Central memory CD4-positive, alpha-beta T cell (primary cell): ENCODE measurements at regions not wholly inside any gene's neighbourhood (a gene's known extent, or its start where the extent isn't known, plus 50 kb on each side); places are given as distances from the start of the nearest gene placed in this dataset.

ENCODE experiments used
- DNase-seq: peaks from one replicate; pipeline ENCODE4 v3.0.0; 2022

DNA sequence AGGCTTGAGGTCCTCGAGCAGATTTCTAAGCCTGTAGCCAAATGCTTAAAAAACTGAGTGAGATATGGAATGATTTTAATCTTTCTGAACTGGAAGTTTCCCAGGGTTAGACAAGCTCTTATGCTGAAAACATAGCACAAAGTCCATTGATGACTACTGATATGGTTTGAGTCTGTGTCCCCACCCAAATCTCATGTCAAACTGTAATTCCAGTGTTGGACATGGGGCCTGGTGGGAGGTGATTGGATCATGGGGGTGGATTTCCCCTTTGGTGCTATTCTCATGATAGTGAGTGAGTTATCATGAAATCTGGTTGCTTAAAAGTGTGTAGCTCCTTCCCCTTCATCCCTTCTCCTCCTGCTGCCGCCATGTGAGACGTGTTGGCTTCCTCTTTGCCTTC is 454.9 kb downstream of the SPRY1 start:
- no peak for DNase-seq

DNA sequence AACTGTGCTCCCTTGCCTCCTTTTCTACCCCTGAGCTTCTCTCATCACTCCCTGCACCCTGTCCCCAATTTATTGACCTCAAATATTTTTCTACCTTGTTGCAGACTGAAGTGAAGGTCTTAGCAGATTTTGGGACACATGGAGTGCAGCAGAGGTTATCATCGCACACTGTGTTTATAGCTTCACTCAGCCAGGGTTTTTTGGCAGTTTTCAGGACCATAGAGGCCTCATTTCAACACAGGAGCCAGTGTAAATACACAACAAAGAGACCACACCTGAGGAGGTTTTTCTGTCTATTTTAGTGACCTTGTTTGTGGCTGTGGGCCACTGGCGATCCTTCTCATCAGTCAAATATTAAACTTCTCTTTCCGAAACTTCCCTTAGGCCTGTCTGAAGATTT is 457.1 kb downstream of the SPRY1 start:
- DNase-seq: no peak

DNA sequence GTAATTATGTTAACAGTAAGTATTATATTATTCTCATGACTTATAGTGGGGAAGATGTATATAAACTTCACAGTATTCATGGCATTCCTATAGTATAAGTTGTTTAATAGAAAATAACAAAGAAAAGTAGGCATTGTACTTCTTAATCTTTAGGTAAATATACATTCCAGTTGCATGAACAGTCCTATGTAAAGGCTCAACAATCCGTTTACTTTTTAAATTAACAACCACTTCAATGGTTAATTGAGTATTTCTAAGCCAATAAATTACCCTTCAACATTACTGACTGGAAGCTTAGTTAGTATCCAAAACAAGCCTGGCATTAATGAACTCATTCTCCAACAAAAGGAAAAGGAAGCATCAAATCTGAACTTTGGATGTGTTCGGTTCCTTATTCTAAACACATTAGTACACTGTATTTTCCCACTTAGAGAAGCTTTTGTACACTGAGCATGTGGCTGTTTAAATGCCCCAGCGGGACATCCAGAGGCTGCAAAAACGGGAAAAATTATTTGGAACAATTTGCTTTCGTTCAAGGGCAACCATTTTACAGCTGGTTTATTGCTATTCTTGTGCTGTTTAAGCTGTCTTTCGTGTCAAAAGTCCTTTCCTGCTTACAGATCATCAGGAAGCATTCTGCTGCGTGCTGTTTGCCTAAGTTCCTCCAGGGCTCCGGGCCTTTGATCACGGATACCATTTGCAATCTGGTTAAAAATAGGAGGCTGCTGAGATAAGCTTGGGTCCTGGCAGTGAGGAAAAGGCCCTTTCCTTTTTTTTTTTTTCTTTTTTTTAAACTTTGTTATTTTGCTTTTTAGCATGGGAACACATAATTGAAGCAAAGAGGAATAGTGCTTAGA is 460.3 kb downstream of the SPRY1 start:
- DNase-seq: no peak

DNA sequence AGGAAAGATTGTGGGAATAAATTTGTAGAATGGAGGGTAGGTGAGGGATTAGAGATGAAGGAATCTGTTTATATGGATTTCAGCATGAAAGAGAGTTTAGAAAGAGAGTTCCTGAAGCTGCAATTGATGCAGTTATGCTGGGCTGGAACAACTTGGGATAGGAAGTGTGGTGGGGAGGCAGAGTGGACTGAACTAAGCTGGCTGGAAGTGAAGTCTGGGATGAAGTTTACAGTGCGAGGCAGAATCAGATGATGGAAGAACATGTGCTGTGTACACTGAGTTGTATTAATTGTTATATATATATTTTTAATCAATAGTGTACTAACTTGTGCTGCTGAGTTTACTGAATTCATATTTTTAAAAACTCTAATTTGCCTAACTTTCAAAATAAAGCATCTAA is 461.9 kb downstream of the SPRY1 start:
- DNase-seq: no peak

DNA sequence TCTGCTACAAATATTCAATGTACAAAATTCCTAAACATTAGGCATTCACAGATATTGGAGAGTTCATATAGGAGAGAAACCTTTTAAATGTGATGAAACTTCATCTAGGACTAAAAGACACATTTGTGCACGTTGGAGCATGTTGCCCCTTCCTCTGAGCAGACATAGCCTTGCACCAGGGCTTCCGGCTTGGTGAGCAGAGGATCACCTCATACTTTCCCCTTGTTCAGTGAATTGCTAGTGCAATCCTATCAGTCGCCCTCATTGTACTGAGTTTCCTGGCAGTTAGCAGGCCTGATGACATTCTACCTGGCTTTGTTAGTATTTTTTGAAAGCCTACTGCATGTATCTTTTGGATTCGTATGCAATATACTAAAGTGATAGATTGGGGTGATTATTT is 466.2 kb downstream of the SPRY1 start:
- no peak for DNase-seq

DNA sequence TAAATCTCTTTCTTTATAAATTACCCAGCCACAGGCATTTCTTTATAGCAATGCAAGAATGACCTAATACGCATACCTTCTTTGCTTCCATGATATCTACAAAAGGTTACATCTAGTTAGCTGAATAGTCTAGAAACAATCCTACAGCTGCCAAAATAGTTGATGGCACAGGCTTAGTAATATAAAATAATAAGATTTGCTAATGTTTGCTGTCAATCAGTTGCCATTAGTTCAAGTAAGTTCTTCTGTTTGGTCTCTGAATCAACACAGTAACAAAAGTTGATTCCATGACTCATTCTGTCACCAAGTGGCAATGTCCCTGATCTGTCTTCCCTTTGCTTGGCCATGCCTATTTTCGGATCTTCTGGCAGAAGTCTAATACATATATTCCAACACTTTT is 470.2 kb downstream of the SPRY1 start:
- no peak for DNase-seq

DNA sequence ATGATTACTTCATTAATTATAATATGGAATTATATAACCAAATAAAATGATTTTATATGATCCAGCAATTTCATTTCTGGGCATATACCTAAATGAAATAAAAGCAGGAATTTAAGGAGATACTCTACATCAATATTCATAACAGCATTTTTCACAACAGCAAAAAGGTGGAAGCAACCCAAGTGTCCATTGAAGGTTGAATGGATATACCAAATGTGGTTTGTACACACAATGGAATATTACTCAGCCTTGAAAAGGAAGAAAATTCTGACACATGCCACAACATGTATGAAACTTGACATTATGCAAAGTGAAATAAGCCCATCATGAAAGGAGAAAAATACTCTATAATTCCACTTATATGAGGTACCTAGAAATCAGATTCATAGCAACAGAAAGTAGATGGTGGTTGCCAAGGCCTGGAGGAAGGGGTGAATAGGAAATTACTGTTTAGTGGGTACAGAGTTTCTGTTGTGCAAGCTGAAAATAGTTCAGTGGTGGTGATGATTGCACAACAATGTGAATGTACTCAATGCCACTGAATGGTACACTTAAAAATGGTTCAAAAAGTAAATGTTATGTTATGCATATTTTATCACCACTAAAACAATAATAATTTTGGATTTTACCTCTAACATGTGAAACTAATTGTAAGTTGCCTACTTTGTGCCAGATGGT is 471.5 kb downstream of the SPRY1 start:
- no peak for DNase-seq

DNA sequence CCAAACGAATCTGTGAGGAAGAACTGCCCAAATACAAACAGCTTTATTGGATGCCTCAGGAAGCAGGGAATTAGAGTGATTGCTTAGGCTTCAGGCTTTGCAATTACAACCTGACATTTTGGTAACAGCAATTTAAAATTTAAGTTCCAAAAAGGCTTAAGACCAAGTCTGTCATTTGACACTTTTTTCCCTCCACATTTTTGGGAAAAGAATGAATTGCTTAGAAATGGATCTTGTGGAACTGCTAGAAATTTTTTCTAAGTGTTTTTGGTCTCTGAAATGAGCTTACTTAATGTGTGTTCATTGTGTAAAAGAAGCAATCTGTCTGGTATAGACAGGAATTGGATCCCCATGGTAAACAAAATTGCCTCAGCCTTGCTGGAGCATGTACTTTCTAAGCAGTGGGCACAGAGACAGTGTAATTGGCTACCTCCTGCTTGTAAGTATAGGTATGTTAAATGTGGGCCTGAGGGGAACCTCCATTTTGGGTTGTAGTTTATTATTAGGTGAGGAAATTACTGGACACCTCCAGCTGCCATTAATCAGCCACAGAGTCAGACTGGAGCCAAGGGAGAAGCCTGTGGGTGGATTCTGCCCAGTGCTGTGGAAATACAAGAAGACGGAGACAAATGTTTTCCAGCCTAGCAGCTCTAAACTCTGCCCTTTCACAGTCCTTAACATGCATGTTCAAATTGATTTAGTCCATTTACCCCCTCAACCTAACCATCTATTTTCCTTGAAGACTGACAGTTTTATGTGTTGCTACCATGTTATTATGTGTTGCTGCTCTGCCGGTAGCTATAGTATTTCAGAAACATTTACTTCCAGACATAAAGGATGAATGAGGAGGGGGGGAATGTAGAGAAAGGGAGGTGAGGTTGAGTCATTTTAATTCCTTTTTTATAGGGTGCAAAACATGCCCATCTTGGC is 473.0 kb downstream of the SPRY1 start:
- DNase-seq: no peak

DNA sequence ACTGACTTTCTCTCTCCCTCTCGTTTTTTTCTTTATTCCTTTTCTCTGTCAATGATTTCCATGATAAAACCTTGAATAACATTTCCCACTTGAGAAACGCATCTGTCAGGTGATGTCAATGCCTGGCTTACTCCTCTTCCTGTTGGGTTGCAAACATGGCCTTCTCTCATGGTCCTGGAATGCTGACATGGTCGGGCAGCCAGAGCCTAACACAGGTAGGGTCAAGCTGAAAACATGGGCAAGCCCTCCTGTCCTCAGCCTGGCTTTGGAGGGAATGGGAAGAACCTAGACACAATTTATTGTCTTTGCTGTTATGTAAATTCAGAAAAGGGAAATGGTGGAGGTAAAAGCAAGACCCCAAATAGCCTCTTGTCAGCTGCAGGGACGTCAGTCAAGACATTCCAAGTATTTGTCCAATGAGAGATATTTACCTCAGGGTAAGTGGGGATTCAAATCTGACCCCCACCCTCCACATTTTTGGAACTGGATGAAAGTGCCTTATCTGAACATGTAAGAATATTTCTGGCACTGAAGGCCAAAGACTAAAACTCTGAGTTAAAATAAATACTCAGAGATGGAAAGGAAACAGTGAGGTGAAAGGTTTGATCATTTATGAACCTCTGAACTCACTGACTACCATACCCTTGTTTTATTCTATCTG is 473.8 kb downstream of the SPRY1 start:
- DNase-seq: no peak

DNA sequence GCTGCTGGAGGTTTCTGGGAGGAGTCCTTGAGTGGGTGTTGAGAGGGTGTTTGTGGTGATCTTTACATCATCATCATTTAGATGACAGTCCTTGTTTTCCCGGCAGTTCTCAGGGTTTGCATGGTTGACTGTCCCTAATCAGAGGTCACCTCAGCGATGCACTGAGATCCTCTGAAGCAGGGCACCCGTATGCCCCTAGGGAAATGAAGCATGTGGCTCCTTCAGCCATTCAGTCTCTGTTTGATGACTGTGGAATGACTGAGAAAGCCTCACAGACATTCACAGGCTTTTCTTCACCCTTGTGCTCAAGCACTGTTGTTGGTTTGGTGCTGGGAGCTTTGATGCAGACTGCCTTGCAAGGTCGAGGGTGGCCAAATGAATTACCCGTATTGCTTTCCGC is 474.7 kb downstream of the SPRY1 start:
- no peak for DNase-seq

DNA sequence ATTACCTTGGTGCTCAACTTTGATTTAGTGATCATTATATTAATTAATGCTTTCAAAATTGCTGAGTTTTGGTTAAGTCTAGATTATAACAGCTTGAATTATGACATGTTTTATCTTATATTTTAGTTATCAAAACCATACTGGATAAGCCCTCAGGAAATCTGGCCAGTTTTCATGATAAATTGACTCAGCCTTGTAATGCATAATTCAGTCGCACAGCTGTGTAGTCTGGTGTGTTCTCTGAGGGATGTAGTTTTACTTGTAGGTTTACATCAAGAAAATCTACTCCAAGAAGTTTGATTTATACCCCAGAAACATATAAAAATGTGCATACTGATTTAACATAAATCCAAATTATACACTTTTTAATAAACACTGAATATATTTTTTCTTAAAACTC is 477.5 kb downstream of the SPRY1 start:
- no peak for DNase-seq

DNA sequence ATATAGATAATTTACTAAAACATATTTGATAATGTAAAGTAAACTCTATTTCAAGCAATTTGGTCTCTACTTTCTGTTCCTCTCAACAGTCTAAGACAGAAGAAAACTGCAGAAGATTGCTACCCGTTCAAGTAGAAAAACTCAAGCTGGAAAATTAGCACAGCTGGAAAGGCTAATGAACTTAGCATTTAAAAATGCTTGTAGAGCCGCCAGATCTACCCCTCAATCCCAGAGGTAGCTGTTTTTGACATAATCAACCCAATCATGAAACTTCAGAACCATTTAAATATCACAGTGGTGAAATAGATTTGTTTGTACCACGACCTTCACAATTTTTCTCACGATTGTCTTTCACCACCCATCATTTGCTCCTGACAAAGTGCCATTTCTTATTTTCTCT is 479.5 kb downstream of the SPRY1 start:
- no peak for DNase-seq

DNA sequence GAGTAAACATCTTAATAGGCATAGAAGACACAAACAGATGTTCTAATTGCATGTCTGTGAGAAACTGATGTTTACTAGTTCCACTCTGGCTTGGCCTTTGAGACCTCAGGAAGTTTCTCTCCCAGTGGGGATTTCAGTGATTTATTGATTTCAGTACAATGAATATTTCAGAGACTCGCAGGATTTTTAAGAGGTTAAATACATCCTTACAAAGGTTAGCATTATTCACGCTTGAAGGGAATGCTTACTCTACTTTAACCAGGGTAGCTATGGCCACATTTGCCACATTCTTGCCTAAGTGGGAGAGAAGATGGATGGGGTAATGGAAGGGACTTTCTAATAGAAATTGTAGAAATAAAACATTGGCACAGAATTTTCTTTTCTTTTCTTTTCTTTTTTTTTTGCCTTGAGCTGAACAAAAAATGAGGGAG is 480.1 kb downstream of the SPRY1 start:
- no peak for DNase-seq

DNA sequence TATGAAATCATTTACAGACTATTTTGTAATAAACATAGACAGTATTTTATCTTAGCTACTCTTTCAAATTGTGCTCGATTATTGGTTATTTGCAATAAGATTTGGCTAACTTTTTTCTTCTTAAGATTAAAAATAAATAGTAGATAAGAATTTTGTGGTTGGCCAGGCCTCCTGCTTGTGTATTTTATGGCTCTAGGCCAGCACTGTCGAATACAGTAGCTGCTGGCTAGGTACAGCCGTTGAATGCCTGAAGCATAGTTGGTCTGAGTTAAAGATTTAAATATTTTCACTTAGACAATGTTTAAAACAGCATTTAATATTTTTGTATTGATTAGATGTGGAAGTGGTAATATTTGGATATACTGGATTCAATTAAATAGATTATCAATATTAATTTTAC is 481.0 kb downstream of the SPRY1 start:
- DNase-seq: no peak

DNA sequence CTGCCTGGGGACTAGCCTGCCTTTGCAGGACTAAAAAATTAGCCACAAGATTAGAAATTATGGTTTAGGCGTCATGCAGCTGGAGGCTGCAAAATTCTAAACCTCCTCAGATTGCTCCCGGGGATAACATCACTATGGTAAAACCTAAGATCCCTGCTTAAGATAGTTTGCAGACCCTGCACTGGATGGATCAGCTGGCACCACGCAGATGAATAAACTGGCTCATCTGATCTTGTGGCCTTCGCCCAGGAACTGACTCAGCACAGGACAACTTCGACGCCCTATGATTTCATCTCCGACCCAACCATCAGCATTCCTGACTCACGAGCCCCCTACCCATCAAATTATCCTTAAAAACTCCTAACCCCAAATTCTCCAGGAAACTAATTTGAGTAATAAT is 482.4 kb downstream of the SPRY1 start:
- no peak for DNase-seq

DNA sequence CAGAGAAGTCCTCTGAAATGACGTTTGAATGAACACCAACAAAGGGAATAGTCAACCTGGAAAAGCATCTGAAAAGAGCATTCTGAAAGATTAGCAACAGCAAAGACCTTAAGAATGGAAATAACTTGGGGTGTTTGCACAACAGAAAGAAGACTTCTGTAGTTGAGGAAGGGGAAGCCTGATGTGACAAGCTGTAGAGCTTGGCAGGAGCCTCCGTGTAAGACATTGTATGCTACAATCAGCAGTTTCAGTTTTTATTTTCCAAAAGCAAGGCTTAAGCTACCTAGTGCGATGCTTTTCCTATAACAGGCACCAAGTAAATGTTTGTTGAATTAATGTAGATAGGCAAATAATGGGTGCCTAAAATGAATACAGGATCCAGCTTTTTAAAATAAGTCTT is 484.0 kb downstream of the SPRY1 start:
- no peak for DNase-seq

DNA sequence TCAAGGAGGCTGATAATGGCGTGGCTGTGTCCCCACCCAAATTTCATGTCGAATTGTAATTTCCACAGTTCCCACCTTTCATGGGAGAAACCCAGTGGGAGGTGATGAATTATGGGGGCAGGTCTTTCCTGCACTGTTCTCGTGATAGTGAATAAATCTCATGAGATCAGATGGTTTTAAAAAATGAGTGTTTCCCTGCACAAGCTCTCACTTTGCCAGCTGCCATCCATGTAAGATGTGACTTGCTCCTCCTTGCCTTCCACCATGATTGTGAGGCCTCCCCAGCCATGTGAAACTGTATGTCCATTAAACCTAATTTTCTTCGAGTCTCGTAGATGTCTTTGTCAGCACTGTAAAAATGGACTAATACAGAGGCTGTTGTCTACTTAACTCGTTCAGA is 488.3 kb downstream of the SPRY1 start:
- no peak for DNase-seq

DNA sequence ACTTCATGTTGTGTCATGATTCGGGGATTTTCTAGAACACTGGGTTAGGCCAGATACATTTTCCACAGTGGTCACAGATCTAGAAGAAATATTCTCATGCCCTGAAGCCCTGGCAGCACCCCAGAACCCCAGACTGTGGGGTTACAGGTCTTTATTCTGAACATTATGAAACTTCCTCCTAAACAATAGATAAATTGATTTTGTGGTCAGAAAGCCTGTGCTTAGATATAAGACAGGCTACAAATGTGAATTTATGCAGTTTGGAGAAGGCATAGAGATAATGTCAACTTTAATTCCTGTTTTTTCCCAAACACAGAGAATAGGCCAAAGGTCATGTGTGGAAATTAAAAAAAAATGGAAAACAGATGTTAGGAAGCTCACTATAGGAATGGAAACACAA is 492.9 kb downstream of the SPRY1 start:
- no peak for DNase-seq

DNA sequence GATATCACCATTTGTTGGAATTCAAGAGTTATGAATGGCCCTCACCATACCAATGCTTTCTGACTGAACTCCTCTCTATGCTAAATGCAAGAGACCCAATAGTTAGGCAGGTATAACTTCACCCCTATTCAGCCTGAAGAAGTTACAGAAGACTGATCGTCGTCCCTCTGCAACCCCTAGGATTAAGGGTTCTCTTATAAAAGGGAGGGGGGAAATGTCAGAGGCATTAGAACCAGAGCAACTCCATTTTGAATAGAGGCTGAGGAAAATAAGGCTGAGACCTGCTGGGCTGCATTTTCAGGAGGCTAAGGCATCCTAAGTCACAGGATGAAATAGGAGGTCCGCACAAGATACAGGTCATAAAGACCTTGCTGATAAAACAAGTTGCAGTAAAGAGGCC is 494.3 kb downstream of the SPRY1 start:
- no peak for DNase-seq

DNA sequence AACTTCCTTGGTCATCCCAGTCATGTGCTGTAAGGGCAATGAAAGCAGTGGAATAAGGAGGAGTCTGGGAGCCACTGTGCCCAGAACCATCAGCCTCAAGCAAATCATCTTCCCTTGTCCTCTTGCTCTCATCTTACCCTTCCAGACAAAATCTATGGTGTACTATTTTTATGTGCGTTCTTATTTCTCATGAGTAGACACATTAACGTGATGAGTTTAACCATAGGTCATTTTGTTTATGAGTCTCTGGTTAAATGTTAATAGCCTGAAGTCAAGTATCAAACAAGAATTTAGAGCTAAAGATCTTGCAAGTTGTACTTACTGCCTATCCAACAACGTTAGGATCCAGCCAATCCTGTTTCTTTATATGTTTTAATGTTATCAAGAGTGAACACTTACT is 495.3 kb downstream of the SPRY1 start:
- no peak for DNase-seq

DNA sequence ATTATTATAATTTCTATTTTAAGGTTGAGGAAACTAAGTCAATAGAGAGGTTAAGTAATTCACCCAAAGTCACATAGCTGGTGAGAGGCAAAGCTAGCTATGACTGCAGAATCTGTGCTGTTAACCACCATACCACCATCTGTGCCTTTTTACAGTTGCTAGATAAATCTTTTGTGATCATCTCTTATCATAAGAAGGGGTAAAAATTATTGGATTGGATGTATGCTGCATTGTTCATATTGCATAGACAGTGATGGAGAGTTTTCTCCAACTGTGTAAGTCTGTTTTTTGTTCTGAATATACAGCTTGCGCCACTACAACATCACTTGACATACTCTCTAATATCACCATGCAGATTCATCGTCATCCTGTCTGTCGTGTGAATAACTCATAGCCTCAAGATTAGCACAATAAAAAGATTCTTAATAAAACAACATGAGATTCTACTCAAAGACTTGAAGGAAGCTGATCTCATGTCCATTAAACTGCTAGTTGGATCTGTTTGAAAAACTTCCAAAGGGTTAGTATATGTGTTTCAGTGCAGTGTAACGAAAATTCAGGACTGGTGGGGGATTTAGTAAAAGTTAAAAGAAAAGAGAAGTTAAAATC is 495.9 kb downstream of the SPRY1 start:
- DNase-seq: no peak
